ENCODE measurements at regions not wholly inside any gene's neighbourhood (a gene's known extent, or its start where the extent isn't known, plus 50 kb on each side); places are given as distances from the start of the nearest gene placed in this dataset.

DNA sequence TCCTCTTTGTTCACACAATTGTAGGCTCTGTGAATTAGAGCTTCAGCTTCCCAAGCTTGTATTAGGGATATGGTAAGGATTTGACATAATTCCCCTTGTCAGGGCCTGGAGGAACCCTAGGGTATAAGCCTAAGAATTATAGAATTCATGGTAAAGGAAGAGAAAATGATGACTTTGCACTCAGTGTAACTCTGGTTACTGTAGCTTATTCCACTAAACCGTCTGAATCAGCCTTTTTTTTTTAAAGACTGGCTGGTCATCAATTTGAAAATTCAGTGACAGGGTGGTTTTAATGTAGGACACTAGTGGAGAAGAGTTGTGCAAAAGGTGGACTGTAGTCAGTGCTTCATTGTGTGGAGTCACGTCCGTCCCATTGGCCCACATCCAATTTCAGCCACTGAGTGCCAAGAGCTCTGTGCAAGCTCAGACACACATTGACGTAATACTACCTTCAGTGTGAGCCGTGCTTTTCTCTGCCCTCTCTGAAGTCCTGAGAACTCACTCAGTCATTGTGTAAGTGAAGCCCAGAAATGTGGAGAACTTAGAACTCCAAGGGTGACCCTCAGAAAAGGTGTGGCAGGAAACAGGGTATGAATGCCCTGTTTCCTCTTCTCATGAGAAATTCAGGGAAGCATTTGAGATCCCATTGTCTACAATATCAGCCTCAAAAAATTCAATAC lies 449.8 kb downstream of the C4orf33 start:
- DNase-seq (ENCODE audit: low spot score): peak; percentile 88

DNA sequence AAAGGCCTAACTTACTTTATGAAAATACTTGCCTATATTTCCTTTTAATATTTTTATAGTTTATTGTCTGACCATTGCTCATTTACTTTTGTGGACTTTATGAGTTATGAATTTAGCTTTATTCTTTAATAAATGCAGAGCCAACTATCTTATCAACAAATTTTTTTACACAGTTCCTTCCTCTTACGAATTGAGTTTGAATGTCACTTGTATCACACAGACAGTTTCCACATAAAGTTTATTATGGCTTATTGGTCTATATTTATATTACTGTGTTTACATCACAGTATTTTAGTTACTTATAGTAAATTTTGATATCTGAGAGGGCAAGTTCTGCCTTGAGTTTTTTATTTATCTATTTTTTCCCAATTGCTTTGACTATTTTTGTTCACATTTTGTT lies 450.6 kb downstream of the C4orf33 start:
- no peak for DNase-seq (ENCODE audit: low spot score)

DNA sequence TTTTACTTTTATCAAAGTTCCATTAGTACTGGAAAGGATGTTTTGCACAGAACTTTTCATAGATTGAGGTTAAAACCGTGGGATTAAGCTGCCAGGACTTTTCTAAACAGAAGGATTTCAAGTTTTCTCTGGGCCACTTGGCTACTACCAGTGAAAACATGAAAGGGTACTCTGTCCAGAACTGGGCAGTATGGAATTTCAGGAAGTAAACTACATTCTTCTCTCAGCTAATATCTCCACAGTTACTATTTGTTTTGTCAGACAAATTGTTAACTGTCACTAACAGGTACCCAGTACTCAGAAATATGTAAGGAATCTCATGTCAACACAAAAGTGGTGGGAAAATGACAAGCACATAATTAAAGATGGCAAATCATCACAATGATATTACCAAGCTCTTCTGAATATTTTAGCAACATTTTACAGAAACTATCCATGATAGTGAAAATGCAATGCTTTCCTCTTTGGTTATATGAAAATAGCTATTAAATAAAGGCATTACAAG lies 454.4 kb downstream of the C4orf33 start:
- DNase-seq (ENCODE audit: low spot score): no peak

DNA sequence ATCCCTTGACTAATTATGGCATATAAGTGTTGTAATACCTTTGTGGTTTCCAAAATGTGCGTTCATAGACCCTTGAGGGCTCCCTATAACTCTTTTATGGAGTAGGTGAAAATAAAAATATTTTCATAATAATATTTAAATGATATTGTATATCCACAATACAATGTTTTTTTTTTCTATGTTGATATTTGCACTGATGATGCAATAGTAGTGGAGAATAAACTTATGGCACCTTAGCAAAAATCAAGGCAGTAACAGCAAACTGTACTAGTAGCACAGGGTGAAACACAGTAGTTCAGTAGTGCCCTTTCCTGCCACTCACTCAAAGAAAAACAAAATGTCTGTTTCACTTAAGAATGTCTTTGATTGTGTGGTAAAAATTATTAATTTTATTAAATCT lies 465.3 kb downstream of the C4orf33 start:
- DNase-seq (ENCODE audit: low spot score): no peak

DNA sequence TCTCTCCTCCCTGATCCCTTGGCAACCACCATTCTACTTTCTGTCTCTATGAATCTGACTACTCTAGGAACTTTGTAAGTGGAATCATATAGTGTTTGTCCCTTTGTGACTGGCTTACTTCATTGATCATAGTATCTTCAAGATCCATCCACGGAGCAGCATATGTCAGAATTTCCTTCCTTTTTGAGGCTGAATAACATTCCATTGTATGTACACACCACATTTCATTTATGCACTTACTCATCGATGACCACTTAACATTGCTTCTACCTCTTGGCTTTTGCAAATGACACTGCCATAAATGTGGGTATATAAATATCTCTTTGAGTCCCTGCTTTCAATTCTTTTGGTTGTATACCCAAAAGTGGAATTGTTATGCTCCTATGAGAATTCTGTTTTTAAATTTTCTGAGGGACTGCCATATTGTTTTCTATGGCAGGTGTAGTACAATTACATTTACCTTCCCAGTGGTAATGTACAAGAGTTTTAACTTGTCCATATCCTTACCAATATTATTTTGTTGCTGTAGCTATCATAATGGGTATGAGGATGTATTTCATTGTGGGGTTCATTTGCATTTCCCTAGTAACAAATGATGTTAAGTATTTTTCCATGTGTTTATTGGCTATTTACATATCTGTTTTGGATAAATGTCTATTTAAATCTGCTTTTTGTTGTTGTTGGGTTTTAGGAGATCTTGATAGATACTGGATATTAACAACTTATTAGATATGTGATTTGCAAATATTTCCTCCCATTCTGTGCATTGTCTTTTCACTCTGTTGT lies 466.1 kb downstream of the C4orf33 start:
- DNase-seq (ENCODE audit: low spot score): no peak

- no peak for DNase-seq (ENCODE audit: low spot score)
These were observed 469.3 kb downstream of the C4orf33 start for GRCh38 chr4:129565214-129565613.

- no peak for DNase-seq (ENCODE audit: low spot score)
These were observed 474.4 kb downstream of the C4orf33 start for GRCh38 chr4:129570326-129570725.

- no peak for DNase-seq (ENCODE audit: low spot score)
These were observed 482.4 kb downstream of the C4orf33 start for GRCh38 chr4:129578336-129578735.

DNA sequence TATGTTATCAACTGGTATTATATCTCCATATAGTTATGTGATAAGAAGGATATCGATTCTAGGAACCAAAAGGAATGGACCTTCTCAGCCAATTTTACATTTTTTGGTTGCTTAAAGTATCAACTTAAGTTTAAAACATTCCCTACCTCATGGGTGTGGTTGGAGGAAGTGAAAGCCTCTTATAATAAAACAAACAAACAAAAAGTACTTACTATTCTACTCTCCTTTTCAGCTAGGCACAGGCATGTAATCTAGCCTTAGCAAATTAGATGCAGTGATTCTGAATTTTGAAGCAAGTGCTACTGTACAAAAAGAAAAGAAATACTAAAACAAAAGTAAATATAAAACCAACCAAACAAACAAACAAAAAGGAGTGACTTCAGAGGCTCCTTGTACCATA lies 485.4 kb downstream of the C4orf33 start:
- DNase-seq (ENCODE audit: low spot score): no peak

- no peak for DNase-seq (ENCODE audit: low spot score)
These were observed 487.9 kb downstream of the C4orf33 start for GRCh38 chr4:129583868-129584267.

- no peak for DNase-seq (ENCODE audit: low spot score)
These were observed 502.6 kb downstream of the C4orf33 start for GRCh38 chr4:129598582-129598981.

GRCh38 chr4:129600898-129601297 lies 504.9 kb downstream of the C4orf33 start:
- no peak for DNase-seq (ENCODE audit: low spot score)

- DNase-seq (ENCODE audit: low spot score): no peak
These were observed 506.5 kb downstream of the C4orf33 start for GRCh38 chr4:129602447-129602846.

DNA sequence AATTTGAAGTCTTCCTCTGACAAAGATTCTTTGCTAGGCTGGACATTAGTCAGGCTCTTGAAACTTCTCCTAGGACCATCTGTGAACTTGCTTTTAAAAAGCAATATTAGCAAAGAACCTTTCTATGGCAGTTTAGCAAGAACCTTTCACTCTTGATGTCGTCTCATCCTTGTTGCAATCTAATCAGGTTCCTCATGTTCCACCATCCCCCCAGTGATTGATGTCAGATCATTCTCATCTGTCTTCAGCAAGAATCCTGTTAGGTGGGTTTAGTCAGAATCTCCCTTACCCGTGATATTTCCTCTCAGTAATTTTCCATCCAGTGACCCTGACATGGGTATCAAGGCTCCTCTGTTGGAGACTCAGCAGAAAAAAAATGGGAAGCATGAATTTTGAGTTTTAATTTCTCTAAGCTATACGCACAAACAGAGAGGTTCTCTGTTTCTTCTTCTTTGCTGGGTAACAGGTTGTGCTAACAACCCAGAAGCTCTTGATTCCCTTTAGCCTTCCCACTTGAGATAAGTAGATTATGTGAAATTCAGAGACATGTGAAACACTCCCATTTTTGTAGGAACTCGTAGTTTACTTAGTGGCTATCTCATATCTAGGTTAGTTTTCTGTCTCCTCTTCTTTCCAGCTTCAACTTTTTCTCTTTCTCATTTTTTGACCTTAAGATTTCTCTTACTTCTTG lies 507.4 kb downstream of the C4orf33 start:
- no peak for DNase-seq (ENCODE audit: low spot score)

DNA sequence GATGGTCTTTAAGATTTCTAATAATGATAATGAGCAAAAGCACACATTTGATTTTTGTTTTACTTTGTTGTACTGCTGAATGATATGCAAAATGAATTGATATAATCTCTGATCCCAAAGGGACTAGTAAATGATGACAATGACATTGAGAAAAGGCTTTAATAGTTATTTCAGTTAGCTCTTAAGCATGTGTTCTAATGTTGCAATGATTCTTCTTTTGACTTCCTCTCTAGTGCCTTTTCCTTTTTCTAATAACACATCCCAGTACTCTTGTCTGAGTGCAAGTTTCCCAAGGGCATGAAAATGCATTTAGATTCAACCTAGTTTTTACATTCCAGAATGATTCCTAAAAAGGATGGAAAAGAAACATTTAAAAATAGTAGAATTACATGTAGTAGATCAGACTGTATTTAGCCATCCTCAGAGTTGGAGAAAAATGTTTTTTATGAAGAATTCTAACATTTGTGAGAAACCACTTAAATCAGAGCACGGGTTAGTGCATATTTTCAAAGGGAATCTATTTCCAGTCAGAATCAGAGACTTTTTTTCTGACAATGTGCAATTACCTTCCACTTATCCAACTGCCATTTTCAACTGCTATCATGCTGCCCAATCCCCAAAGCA lies 508.8 kb downstream of the C4orf33 start:
- no peak for DNase-seq (ENCODE audit: low spot score)

DNA sequence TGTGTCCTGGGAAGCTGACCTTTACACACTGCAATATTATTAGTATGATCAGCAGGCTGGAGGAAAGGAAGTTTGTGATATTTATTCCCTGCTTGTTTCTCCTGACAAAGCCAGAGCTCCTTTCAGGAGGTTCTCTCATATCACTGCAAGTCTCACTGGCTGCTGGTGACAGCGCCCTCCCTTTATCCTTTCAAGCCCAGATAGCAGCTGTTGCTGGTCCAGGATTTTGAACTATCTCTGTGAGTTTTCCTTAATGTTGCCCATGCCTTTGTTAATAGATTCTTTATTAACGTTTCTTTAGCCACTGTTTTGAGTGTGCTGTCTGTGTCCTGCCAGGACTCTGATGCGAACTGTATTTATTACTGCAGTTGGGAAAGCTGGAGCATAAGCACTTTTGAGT lies 518.7 kb downstream of the C4orf33 start:
- peak; percentile 2 for DNase-seq (ENCODE audit: low spot score)

DNA sequence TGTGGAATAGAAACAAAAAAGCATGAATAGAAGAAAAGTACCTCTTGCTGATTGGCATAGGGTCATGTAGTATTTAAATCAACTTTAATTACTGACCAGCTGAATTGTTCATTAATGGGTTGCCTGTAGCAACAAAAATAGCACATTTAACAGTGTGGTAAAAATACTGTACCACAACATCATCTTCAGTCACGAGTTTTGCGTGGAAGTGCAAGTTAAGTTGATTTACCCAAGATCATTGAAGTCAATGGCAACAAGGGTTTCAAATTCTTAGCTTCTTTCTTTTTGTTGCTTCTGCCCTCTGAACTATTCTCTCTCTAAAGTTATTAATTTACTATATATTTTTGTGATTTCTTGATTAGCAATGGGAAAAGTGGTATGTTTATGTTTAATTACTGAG lies 526.6 kb downstream of the C4orf33 start:
- no peak for DNase-seq (ENCODE audit: low spot score)

DNA sequence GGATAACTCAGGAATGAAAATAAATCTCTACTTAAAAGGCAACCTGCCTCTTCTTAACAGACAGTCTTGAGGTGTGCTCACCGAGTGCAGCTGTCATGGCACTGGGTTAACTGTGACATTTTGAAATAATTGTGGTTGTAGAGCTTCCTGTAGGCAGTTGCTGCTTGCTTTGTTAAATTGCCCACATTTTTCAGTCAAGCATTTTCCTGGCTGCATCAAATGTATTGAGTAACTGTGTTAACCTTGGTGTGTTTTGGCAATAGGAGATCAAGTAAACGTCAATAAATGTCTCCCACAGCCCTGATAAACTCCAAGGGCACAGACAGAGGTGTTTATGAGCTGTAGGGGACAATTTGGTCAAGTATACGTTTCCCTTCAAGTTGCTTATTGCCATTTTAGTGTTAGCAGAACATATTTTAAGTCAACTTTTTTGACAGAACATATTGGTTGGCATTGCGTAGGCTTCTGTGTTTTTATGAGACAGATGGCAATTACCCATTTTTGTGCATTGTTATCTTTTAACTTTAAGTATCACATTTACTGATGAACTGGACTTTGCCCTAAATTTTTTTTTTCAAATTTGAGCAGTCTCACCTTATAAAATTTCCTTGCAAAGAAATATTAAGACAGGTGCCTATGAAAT lies 527.4 kb downstream of the C4orf33 start:
- no peak for DNase-seq (ENCODE audit: low spot score)

DNA sequence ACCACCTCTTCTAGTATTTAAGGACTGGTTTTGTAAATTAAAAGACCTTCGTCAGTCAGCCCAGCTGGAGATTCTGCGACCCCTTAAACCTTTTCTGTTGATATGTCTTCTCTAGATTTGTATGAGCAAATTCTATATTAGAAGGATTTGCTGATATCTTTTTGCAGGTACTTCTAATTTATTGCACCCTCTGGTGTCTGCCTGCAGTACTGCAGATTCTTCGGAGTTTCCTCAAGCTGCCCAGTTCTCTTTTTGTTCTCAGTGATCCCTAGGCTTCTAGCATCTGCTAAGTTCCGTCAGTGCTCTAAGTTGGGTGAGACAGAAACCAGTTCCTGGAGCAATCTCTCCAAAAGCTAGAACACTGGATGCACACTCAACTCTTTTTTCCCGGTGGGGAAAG lies 545.2 kb downstream of the C4orf33 start:
- DNase-seq (ENCODE audit: low spot score): peak; percentile 39

- no peak for DNase-seq (ENCODE audit: low spot score)
These were observed 549.5 kb downstream of the C4orf33 start for GRCh38 chr4:129645461-129645860.

DNA sequence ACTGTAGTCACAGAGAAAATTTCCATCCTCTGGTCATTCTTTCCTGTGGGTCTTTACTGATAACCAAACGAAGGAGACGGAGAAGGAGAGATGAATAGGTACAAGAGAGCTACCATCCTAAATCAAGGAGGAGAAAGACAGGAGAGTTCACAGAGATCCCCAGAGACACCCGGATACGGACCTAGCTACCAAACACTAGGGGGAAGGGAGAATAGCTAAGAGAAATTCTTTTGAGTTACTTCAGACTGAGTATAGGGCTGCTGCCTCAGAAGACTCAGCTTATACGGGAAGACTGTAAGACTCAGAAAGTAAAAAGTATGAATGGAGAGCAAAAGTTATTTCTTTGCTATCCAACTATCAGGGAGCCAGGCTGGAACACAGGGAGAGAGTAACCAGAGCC lies 572.1 kb downstream of the C4orf33 start:
- DNase-seq (ENCODE audit: low spot score): no peak

- no peak for DNase-seq (ENCODE audit: low spot score)
These were observed 577.0 kb downstream of the C4orf33 start for GRCh38 chr4:129672941-129673340.

Measured in umbilical cord (tissue), 1 donor.